ENCODE measurements at regions not wholly inside any gene's neighbourhood (a gene's known extent, or its start where the extent isn't known, plus 50 kb on each side); places are given as distances from the start of the nearest gene placed in this dataset.
"Not testable (repeated sequence)": the region's sequence is repeated elsewhere in the genome, so short reads cannot be mapped to it uniquely, and the experiment has no call there.

- H3K9me3 ChIP-seq: no peaks in the 10 kb centered on the region
- no peaks in the 10 kb centered on the region for H3K36me3 ChIP-seq
- H3K4me1 ChIP-seq (ENCODE audit: control insufficient read depth in 1 of 2, low read depth in 2 of 2): no peaks in the 10 kb centered on the region
- DNase-seq (ENCODE audit: low spot score) (no peak), ATAC-seq (ENCODE audit: insufficient number of reproducible peaks, low FRiP score, low read depth) (no peak)
- TF ChIP-seq CTCF (IDR thresholded peaks at IDR 0.05): no peak
- no peak overlapping the region for H3K4me3 ChIP-seq
- H3K27me3 ChIP-seq (replicated peaks; ENCODE audit: insufficient read depth): no peaks in the 10 kb centered on the region
- no peak overlapping the region for H3K27ac ChIP-seq
These were observed 418.2 kb upstream of the SLC39A10 start for GRCh38 chr2:195238826-195239225.

GRCh38 chr2:195238379-195238778, 418.6 kb upstream of the SLC39A10 start:
- no peak overlapping the region for H3K4me3 ChIP-seq

GRCh38 chr2:195228547-195228946, 428.5 kb upstream of the SLC39A10 start:
- not testable (repeated sequence) for H3K4me1 ChIP-seq (ENCODE audit: control insufficient read depth in 1 of 2, low read depth in 2 of 2); DNase-seq (ENCODE audit: low spot score); H3K27ac ChIP-seq; H3K36me3 ChIP-seq; H3K9me3 ChIP-seq; H3K27me3 ChIP-seq (replicated peaks; ENCODE audit: insufficient read depth); H3K4me3 ChIP-seq; ATAC-seq (ENCODE audit: insufficient number of reproducible peaks, low FRiP score, low read depth)

More at GRCh38 chr2:195238379-195238778, 418.6 kb upstream of the SLC39A10 start:
- no peak for TF ChIP-seq CTCF (IDR thresholded peaks at IDR 0.05)
- Histone ChIP-seq H3K27me3 (replicated peaks; ENCODE audit: insufficient read depth) (no peaks in the 10 kb centered on the region), H3K9me3 (no peaks in the 10 kb centered on the region), H3K36me3 (no peaks in the 10 kb centered on the region), H3K27ac (no peak overlapping the region), H3K4me1 (ENCODE audit: control insufficient read depth in 1 of 2, low read depth in 2 of 2) (no peaks in the 10 kb centered on the region)
- DNase-seq (ENCODE audit: low spot score) (no peak), ATAC-seq (ENCODE audit: insufficient number of reproducible peaks, low FRiP score, low read depth) (no peak)

- ATAC-seq (ENCODE audit: insufficient number of reproducible peaks, low FRiP score, low read depth) (no peak), DNase-seq (ENCODE audit: low spot score) (no peak)
- TF ChIP-seq CTCF (IDR thresholded peaks at IDR 0.05): no peak
- H3K9me3 ChIP-seq: no peaks in the 10 kb centered on the region
- no peak overlapping the region for H3K4me3 ChIP-seq
- no peak overlapping the region for H3K27ac ChIP-seq
- H3K4me1 ChIP-seq (ENCODE audit: control insufficient read depth in 1 of 2, low read depth in 2 of 2): no peaks in the 10 kb centered on the region
- no peaks in the 10 kb centered on the region for H3K36me3 ChIP-seq
- no peaks in the 10 kb centered on the region for H3K27me3 ChIP-seq (replicated peaks; ENCODE audit: insufficient read depth)
These were observed 443.0 kb upstream of the SLC39A10 start for GRCh38 chr2:195214072-195214471.

GRCh38 chr2:195212586-195212985, 444.4 kb upstream of the SLC39A10 start:
- H3K4me3 ChIP-seq: no peak overlapping the region
- no peak overlapping the region for H3K27ac ChIP-seq
- no peak for TF ChIP-seq CTCF (IDR thresholded peaks at IDR 0.05)
- H3K9me3 ChIP-seq: no peaks in the 10 kb centered on the region
- no peak for DNase-seq (ENCODE audit: low spot score)
- no peak for ATAC-seq (ENCODE audit: insufficient number of reproducible peaks, low FRiP score, low read depth)
- H3K36me3 ChIP-seq: no peaks in the 10 kb centered on the region
- no peaks in the 10 kb centered on the region for H3K27me3 ChIP-seq (replicated peaks; ENCODE audit: insufficient read depth)
- no peaks in the 10 kb centered on the region for H3K4me1 ChIP-seq (ENCODE audit: control insufficient read depth in 1 of 2, low read depth in 2 of 2)

- no peaks in the 10 kb centered on the region for H3K36me3 ChIP-seq
- H3K27ac ChIP-seq: no peak overlapping the region
- DNase-seq (ENCODE audit: low spot score) (no peak), ATAC-seq (ENCODE audit: insufficient number of reproducible peaks, low FRiP score, low read depth) (no peak)
- H3K4me1 ChIP-seq (ENCODE audit: control insufficient read depth in 1 of 2, low read depth in 2 of 2): no peaks in the 10 kb centered on the region
- no peaks in the 10 kb centered on the region for H3K27me3 ChIP-seq (replicated peaks; ENCODE audit: insufficient read depth)
- TF ChIP-seq CTCF (IDR thresholded peaks at IDR 0.05): no peak
- no peak overlapping the region for H3K4me3 ChIP-seq
- H3K9me3 ChIP-seq: no peaks in the 10 kb centered on the region
These were observed 454.7 kb upstream of the SLC39A10 start for GRCh38 chr2:195202163-195202845.

Data from thoracic aorta (tissue), 2 donors.